ENCODE measurements at regions not wholly inside any gene's neighbourhood (a gene's known extent, or its start where the extent isn't known, plus 50 kb on each side); places are given as distances from the start of the nearest gene placed in this dataset.

DNA sequence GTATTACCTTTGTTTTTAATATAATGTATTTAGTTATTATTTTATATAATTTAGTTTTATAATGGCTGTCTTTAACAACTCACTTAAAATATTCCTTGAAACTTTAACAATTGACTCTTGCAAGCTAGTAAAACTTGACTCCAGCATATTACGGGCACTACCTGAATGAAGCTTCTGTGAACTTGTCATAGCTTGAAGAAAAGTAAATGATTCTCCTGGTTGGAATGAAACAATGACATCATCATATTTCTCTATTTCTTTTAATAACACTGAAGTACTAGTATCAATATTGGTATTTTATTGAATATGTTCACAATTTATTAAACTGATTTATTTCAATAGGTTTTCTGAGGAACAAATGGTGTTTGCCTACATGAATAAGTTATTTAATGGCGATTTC is 128.4 kb upstream of the PHF14 start:
- DNase-seq (ENCODE audit: low read depth), result no peak
- TF ChIP-seq, protein P1, sequence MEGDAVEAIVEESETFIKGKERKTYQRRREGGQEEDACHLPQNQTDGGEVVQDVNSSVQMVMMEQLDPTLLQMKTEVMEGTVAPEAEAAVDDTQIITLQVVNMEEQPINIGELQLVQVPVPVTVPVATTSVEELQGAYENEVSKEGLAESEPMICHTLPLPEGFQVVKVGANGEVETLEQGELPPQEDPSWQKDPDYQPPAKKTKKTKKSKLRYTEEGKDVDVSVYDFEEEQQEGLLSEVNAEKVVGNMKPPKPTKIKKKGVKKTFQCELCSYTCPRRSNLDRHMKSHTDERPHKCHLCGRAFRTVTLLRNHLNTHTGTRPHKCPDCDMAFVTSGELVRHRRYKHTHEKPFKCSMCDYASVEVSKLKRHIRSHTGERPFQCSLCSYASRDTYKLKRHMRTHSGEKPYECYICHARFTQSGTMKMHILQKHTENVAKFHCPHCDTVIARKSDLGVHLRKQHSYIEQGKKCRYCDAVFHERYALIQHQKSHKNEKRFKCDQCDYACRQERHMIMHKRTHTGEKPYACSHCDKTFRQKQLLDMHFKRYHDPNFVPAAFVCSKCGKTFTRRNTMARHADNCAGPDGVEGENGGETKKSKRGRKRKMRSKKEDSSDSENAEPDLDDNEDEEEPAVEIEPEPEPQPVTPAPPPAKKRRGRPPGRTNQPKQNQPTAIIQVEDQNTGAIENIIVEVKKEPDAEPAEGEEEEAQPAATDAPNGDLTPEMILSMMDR (conservative IDR thresholded peaks at IDR 0.05; ENCODE audit: low read depth, low read length), result no peak
- no peak overlapping the region for H3K4me3 ChIP-seq (ENCODE audit: low read depth, low read length)

DNA sequence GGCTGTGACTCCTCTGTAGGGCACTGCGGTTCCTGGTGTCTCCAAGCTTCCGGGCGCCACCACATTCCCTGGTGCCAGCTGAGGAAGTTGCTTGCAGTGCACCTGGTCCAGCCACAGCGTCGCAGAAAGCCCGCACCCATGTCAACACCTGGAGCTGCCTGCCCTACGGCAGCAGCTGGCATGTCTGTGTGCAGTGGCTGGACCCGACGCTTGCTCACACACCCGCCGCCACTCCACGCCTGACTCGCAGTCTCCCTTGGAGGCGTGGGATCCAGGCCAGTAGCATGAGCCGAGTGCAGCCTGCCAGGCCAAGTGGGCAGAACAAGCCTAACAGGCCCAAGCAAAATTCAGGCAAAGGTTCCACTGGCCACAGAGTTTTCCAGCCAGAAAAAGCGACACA is 118.1 kb upstream of the PHF14 start:
- TF ChIP-seq, protein P1 (conservative IDR thresholded peaks at IDR 0.05; ENCODE audit: low read depth, low read length), result no peak
- no peak for DNase-seq (ENCODE audit: low read depth)
- no peak overlapping the region for H3K4me3 ChIP-seq (ENCODE audit: low read depth, low read length)

GRCh38 chr7:10860516-10860915 is 113.2 kb upstream of the PHF14 start:
- TF ChIP-seq, protein P1 (conservative IDR thresholded peaks at IDR 0.05; ENCODE audit: low read depth, low read length), result no peak
- no peak for DNase-seq (ENCODE audit: low read depth)
- no peak overlapping the region for H3K4me3 ChIP-seq (ENCODE audit: low read depth, low read length)

- TF ChIP-seq, protein P1 (conservative IDR thresholded peaks at IDR 0.05; ENCODE audit: low read depth, low read length), result no peak
- DNase-seq (ENCODE audit: low read depth), result no peak
- H3K4me3 ChIP-seq (ENCODE audit: low read depth, low read length), result no peak overlapping the region
These were observed 110.2 kb upstream of the PHF14 start for GRCh38 chr7:10863476-10863875.

- DNase-seq (ENCODE audit: low read depth), result no peak
- TF ChIP-seq, protein P1 (conservative IDR thresholded peaks at IDR 0.05; ENCODE audit: low read depth, low read length), result no peak
These were observed 99.0 kb upstream of the PHF14 start for GRCh38 chr7:10874666-10875065.

GRCh38 chr7:10875080-10875479 is 98.6 kb upstream of the PHF14 start:
- TF ChIP-seq, protein P1 (conservative IDR thresholded peaks at IDR 0.05; ENCODE audit: low read depth, low read length), result no peak
- H3K4me3 ChIP-seq (ENCODE audit: low read depth, low read length), result no peak overlapping the region
- no peak for DNase-seq (ENCODE audit: low read depth)

More at GRCh38 chr7:10874666-10875065, 99.0 kb upstream of the PHF14 start:
- no peak overlapping the region for H3K4me3 ChIP-seq (ENCODE audit: low read depth, low read length)

DNA sequence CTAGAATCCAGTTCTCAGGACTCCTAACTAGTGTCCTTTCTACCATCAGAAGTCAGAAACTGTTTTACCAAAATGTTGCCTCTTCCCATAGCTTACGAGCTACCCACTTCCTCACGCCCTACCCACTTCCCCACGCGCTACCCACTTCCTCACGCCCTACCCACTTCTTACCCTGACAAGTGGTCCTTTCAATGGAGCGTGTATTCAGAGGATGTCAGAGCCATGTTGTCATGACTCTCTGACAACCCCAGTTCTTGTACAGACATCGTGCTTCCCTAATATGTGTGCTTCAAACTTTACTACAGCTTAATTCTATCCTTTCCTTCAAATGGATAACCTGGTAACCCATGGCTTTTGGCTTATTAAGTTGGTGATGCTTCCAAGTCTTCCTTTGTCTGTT is 84.8 kb upstream of the PHF14 start:
- H3K4me3 ChIP-seq (ENCODE audit: low read depth, low read length), result no peak overlapping the region
- TF ChIP-seq, protein P1 (conservative IDR thresholded peaks at IDR 0.05; ENCODE audit: low read depth, low read length), result no peak
- DNase-seq (ENCODE audit: low read depth), result no peak

Data from choroid plexus epithelial cell (primary cell).